ENCODE measurements at regions not wholly inside any gene's neighbourhood (a gene's known extent, or its start where the extent isn't known, plus 50 kb on each side); places are given as distances from the start of the nearest gene placed in this dataset.

DNA sequence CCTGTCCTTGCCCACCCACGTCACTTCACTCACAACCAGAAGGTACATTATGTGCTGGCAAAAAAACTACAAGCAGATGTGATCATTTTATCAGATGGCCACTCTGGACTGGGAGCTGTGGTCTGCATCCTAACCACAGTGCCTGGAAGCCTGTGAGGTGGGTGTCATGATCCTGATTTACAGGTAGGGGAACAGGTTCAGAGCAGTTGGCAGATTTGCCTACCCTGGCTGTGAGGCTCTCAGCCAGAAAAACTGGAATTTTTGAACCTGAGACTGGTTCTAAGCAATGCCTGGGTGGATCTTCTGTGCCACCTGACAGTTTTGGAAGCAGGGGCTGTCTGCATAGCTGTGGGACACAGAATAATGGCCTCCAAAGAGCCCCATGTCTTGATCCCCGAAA is 150.8 kb downstream of the SYF2 start:
- ChIA-PET POLR2A (no interaction called here), CTCF (no interaction called here)
- intact Hi-C loops (cut with micrococcal nuclease), result no loop called here
- Histone ChIP-seq H3K27ac (ENCODE audit: low read depth, low read length) (no peak overlapping the region), H3K27me3 (ENCODE audit: control insufficient read depth in 2 of 2, insufficient read depth in 2 of 2, low read length in 2 of 2) (no peaks in the 10 kb centered on the region), H3K4me1 (ENCODE audit: control insufficient read depth in 2 of 2, insufficient read depth in 2 of 2, low read length in 2 of 2) (no peaks in the 10 kb centered on the region), H3K36me3 (ENCODE audit: control insufficient read depth in 2 of 3, insufficient read depth in 3 of 3, low read length in 3 of 3) (no peaks in the 10 kb centered on the region), H3K4me3 (ENCODE audit: low read length) (no peak overlapping the region), H3K9me3 (ENCODE audit: control insufficient read depth in 2 of 3, low read length in 3 of 3) (peaks cover 0 to 10% (median 0%) of the 10 kb centered on the region in 3 experiments)
- DNase-seq (no peak), ATAC-seq (no peak)
- peaks cover 0 to 36% (median 0%) of the 10 kb centered on the region in 5 donors for H3K27me3 Mint-ChIP-seq
- peaks cover under 1 to 12% (median 9%) of the 10 kb centered on the region in 11 donors for H3K9me3 Mint-ChIP-seq
- no peak overlapping the region for H3K4me3 Mint-ChIP-seq
- peaks cover 0 to 6% (median 0%) of the 10 kb centered on the region in 7 donors for H3K4me1 Mint-ChIP-seq
- H3K36me3 Mint-ChIP-seq, result peaks cover 0 to 5% (median 3%) of the 10 kb centered on the region in 5 donors
- no peak overlapping the region for H3K27ac Mint-ChIP-seq

DNA sequence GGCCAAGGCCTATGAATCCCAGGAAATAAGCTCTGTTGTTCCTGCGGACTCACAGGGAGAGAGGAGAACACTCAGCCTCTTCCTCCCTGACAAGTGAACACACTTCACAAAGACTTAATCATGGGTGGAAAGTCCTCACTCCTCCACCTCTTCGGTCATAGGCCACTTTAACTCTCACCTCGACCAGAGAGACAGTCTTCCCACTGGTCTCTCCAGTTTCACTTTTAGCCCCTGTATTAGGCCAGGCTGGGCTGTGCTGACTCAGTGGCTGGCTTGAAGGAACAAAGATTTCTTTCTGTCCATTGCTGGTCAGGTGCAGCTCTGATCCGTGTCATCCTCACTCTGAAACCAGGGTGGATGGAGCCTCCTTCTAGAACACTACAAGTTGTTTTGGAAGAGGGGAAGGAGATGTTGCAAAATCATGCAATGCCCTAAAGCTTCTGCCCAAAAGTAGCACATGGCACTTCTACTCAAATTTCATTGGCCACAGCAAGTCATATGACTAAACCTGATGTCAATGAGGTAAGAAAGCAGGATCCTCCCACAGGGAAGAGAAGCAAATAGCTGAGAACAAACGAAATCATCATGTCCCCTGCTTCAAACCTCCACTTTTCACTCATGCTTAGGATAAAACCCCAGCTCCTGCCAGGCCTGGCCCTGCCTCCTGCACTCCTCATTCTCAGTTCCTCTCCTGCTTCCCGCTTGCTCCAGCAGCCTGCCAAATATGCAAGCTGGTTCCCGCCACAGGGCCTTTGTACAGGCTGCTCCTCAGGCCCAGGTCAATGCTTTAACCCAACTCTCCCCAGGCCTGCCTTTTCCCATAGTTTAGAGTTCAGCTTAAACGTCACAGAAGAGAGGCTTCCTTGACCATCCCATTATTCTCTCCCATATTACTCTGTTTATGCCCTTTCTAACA is 150.5 kb upstream of the RUNX3 start:
- DNase-seq, result no peak
- H3K27me3 Mint-ChIP-seq, result peaks cover 0 to 34% (median 0%) of the 10 kb centered on the region in 5 donors
- H3K36me3 Mint-ChIP-seq, result peaks cover 0 to 8% (median 5%) of the 10 kb centered on the region in 5 donors
- CTCF ChIA-PET, result no interaction called here
- H3K9me3 ChIP-seq (ENCODE audit: control insufficient read depth in 2 of 3, low read length in 3 of 3), result peaks cover 0 to 10% (median 0%) of the 10 kb centered on the region in 3 experiments
- no peak overlapping the region for H3K4me3 Mint-ChIP-seq
- H3K27ac ChIP-seq (ENCODE audit: low read depth, low read length), result no peak overlapping the region
- peaks cover 0 to 5% (median 0%) of the 10 kb centered on the region in 7 donors for H3K4me1 Mint-ChIP-seq
- no peak overlapping the region for H3K4me3 ChIP-seq (ENCODE audit: low read length)
- no peaks in the 10 kb centered on the region for H3K4me1 ChIP-seq (ENCODE audit: control insufficient read depth in 2 of 2, insufficient read depth in 2 of 2, low read length in 2 of 2)
- H3K27me3 ChIP-seq (ENCODE audit: control insufficient read depth in 2 of 2, insufficient read depth in 2 of 2, low read length in 2 of 2), result no peaks in the 10 kb centered on the region
- H3K36me3 ChIP-seq (ENCODE audit: control insufficient read depth in 2 of 3, insufficient read depth in 3 of 3, low read length in 3 of 3), result no peaks in the 10 kb centered on the region
- POLR2A ChIA-PET, result interaction anchor here (0.6 kb wide), 1 partner anchor 60 kb away, joined by 3 read pairs; no protein-coding TSS in a partner anchor
- ATAC-seq, result peak; percentile 64
- H3K9me3 Mint-ChIP-seq, result peaks cover 4 to 21% (median 9%) of the 10 kb centered on the region in 11 donors
- intact Hi-C loops (cut with micrococcal nuclease), result no loop called here
- peak overlapping the region in 1 of 9 donors; percentile 9 for H3K27ac Mint-ChIP-seq

DNA sequence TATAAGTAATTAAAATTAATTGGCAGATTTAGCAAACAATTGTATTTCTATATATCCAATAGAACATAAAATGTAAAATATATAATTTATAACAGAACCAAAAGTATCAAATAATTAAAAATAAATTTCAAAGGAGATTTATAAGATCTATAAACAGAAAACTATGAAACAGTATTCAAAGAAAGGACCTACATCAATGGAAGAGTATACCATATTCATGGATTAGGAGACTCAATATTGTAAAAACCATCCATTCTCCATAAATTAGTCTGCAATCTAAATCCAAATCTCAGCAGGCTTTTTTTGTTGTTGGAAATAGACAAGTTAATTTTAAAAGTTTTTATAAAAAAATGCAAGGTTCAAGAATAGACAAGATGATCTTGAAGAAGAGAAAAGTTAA is 149.0 kb upstream of the RUNX3 start:
- H3K4me3 Mint-ChIP-seq, result no peak overlapping the region
- peaks cover 4 to 21% (median 9%) of the 10 kb centered on the region in 11 donors for H3K9me3 Mint-ChIP-seq
- ChIA-PET CTCF (no interaction called here), POLR2A (no interaction called here)
- Histone ChIP-seq H3K4me1 (ENCODE audit: control insufficient read depth in 2 of 2, insufficient read depth in 2 of 2, low read length in 2 of 2) (no peaks in the 10 kb centered on the region), H3K9me3 (ENCODE audit: control insufficient read depth in 2 of 3, low read length in 3 of 3) (peaks cover 0 to 10% (median 0%) of the 10 kb centered on the region in 3 experiments), H3K36me3 (ENCODE audit: control insufficient read depth in 2 of 3, insufficient read depth in 3 of 3, low read length in 3 of 3) (no peaks in the 10 kb centered on the region), H3K4me3 (ENCODE audit: low read length) (no peak overlapping the region), H3K27ac (ENCODE audit: low read depth, low read length) (no peak overlapping the region), H3K27me3 (ENCODE audit: control insufficient read depth in 2 of 2, insufficient read depth in 2 of 2, low read length in 2 of 2) (no peaks in the 10 kb centered on the region)
- H3K27ac Mint-ChIP-seq, result no peak overlapping the region
- H3K27me3 Mint-ChIP-seq, result peaks cover 0 to 21% (median 0%) of the 10 kb centered on the region in 5 donors
- peaks cover 0 to 8% (median 5%) of the 10 kb centered on the region in 5 donors for H3K36me3 Mint-ChIP-seq
- no peak for ATAC-seq
- H3K4me1 Mint-ChIP-seq, result peaks cover 0 to 7% (median 0%) of the 10 kb centered on the region in 7 donors
- no peak for DNase-seq
- intact Hi-C loops (cut with micrococcal nuclease), result no loop called here

DNA sequence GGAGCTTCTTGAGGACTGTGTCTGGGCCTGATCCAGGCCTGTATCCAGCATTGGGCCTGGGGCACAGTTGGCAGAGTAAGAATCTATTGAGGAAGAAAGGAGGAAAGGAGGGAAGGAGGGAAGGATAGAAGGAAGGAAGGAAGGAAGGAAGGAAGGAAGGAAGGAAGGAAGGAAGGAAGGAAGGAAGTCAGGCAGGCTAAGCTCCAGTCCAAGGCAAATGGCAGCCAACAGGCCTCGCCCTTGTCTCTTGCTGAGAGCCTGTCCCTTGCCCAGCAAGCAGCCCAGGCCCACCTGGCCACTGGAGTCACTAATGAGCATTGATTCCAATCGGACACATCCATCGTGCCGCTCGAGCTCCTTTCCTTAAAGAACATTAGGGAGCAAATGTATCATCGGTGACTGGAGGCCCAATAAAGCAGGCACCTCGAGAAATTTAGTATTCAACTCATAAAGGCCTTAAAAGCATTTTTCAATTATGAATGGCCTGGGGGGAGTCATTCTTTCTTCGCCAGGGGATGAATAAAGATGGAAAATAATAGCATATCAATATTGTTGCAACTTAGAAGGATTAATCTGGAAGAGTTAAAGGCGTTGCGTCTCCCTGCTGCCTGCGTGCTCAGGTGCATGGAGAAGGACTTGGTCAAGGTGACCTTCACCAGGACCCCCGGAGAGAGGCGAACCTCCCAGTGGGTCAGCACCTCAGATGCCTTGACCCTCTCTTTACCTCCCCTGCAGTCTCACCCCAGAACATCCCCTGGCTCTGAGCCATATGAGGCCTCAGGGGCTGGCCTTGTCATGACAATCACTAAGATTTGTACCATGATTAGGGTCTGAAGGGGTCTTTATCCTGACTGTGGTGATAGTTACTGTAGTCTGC is 144.5 kb upstream of the RUNX3 start:
- H3K27me3 ChIP-seq (ENCODE audit: control insufficient read depth in 2 of 2, insufficient read depth in 2 of 2, low read length in 2 of 2), result no peaks in the 10 kb centered on the region
- ATAC-seq (no peak), DNase-seq (no peak)
- H3K36me3 ChIP-seq (ENCODE audit: control insufficient read depth in 2 of 3, insufficient read depth in 3 of 3, low read length in 3 of 3), result no peaks in the 10 kb centered on the region
- H3K27ac ChIP-seq (ENCODE audit: low read depth, low read length), result no peak overlapping the region
- ChIA-PET POLR2A (no interaction called here), CTCF (interaction anchor here (0.7 kb wide), 1 partner anchor 26 kb away, joined by 4 read pairs; no protein-coding TSS in a partner anchor)
- H3K4me1 ChIP-seq (ENCODE audit: control insufficient read depth in 2 of 2, insufficient read depth in 2 of 2, low read length in 2 of 2), result no peaks in the 10 kb centered on the region
- Mint-ChIP-seq H3K27ac (no peak overlapping the region), H3K4me1 (peaks cover 0 to 5% (median 0%) of the 10 kb centered on the region in 7 donors), H3K36me3 (peaks cover 0 to 8% (median 5%) of the 10 kb centered on the region in 5 donors), H3K9me3 (peaks cover 4 to 21% (median 9%) of the 10 kb centered on the region in 11 donors), H3K27me3 (peaks cover 0 to 15% (median 0%) of the 10 kb centered on the region in 5 donors), H3K4me3 (no peak overlapping the region)
- peaks cover 0 to 10% (median 0%) of the 10 kb centered on the region in 3 experiments for H3K9me3 ChIP-seq (ENCODE audit: control insufficient read depth in 2 of 3, low read length in 3 of 3)
- intact Hi-C loops (cut with micrococcal nuclease), result no loop called here
- H3K4me3 ChIP-seq (ENCODE audit: low read length), result no peak overlapping the region

DNA sequence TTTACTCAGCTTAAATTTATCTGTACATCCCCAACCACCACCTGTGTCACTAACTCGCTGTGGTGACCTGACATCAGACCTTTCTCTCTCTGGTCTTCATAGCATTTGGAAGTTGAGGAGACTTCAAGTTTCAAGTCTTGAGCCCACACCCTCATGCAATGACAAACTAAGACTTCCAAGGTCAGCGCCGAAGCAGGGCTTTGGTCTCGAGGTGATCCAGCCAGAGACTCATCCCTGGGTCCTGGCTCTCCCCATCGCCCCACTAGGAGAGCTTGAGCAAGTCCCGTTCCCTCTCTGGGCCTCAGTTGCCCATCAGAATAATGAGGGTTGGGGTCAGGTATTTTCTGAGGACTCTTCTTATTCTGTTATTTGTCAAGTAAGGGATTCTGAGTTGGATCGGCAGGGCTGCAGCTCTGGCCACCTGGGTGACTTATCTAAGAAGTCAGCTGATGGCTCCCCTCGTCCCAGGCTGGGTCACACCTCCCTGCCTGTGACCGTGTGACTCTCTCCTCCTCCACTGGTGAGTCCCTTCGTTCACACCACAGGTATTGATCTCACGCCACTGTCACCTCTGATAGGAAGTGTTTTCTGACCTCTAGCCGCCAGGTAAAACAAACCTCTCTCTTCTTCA is 143.7 kb upstream of the RUNX3 start:
- H3K4me1 Mint-ChIP-seq, result peaks cover 0 to 7% (median 0%) of the 10 kb centered on the region in 7 donors
- ChIA-PET POLR2A (no interaction called here), CTCF (interaction anchor here (0.7 kb wide), 1 partner anchor 27 kb away, joined by 3 read pairs; no protein-coding TSS in a partner anchor)
- Histone ChIP-seq H3K4me1 (ENCODE audit: control insufficient read depth in 2 of 2, insufficient read depth in 2 of 2, low read length in 2 of 2) (no peaks in the 10 kb centered on the region), H3K9me3 (ENCODE audit: control insufficient read depth in 2 of 3, low read length in 3 of 3) (peaks cover 0 to 10% (median 0%) of the 10 kb centered on the region in 3 experiments), H3K36me3 (ENCODE audit: control insufficient read depth in 2 of 3, insufficient read depth in 3 of 3, low read length in 3 of 3) (no peaks in the 10 kb centered on the region), H3K27ac (ENCODE audit: low read depth, low read length) (no peak overlapping the region), H3K27me3 (ENCODE audit: control insufficient read depth in 2 of 2, insufficient read depth in 2 of 2, low read length in 2 of 2) (no peaks in the 10 kb centered on the region), H3K4me3 (ENCODE audit: low read length) (no peak overlapping the region)
- peaks cover 0 to 15% (median 0%) of the 10 kb centered on the region in 5 donors for H3K27me3 Mint-ChIP-seq
- no peak overlapping the region for H3K4me3 Mint-ChIP-seq
- intact Hi-C loops (cut with micrococcal nuclease), result no loop called here
- H3K27ac Mint-ChIP-seq, result no peak overlapping the region
- no peak for DNase-seq
- peaks cover 4 to 21% (median 9%) of the 10 kb centered on the region in 11 donors for H3K9me3 Mint-ChIP-seq
- H3K36me3 Mint-ChIP-seq, result peaks cover 0 to 8% (median 5%) of the 10 kb centered on the region in 5 donors
- ATAC-seq, result no peak

DNA sequence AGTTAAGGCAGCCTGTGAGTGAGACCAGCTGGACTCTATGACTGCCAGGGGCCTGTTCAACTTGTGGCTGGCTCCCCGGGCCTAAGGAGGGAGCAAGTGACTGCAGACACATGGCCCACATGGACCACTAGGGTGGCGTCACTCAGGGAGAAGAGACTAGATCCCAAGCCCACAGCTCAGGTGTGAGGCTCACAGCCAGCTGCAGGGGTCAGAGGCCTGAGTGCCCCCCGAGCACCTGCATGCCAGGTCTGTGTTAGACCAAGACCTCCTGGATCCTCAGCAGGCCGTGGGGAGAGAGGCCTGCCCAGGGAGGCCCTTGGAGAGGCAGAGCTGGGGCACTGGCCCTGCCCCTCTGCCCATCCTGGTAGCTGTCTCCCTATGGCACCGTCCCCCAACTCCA is 142.4 kb upstream of the RUNX3 start:
- no peak for ATAC-seq
- no peak for DNase-seq
- Histone ChIP-seq H3K9me3 (ENCODE audit: control insufficient read depth in 2 of 3, low read length in 3 of 3) (peaks cover 0 to 7% (median 0%) of the 10 kb centered on the region in 3 experiments), H3K4me1 (ENCODE audit: control insufficient read depth in 2 of 2, insufficient read depth in 2 of 2, low read length in 2 of 2) (peaks cover 0 to 5% of the 10 kb centered on the region in 2 donors), H3K36me3 (ENCODE audit: control insufficient read depth in 2 of 3, insufficient read depth in 3 of 3, low read length in 3 of 3) (no peaks in the 10 kb centered on the region), H3K27ac (ENCODE audit: low read depth, low read length) (no peak overlapping the region), H3K27me3 (ENCODE audit: control insufficient read depth in 2 of 2, insufficient read depth in 2 of 2, low read length in 2 of 2) (no peaks in the 10 kb centered on the region), H3K4me3 (ENCODE audit: low read length) (no peak overlapping the region)
- intact Hi-C loops (cut with micrococcal nuclease), result no loop called here
- Mint-ChIP-seq H3K9me3 (peaks cover 4 to 19% (median 7%) of the 10 kb centered on the region in 11 donors), H3K4me3 (no peak overlapping the region), H3K27ac (no peak overlapping the region), H3K27me3 (peaks cover 0 to 13% (median 0%) of the 10 kb centered on the region in 5 donors), H3K36me3 (peaks cover 0 to 8% (median 5%) of the 10 kb centered on the region in 5 donors), H3K4me1 (peaks cover 0 to 12% (median 0%) of the 10 kb centered on the region in 7 donors)
- POLR2A ChIA-PET, result no interaction called here
- CTCF ChIA-PET, result no interaction called here
